ENCODE measurements at regions not wholly inside any gene's neighbourhood (a gene's known extent, or its start where the extent isn't known, plus 50 kb on each side); places are given as distances from the start of the nearest gene placed in this dataset.
"Not testable (repeated sequence)": the region's sequence is repeated elsewhere in the genome, so short reads cannot be mapped to it uniquely, and the experiment has no call there.

DNA sequence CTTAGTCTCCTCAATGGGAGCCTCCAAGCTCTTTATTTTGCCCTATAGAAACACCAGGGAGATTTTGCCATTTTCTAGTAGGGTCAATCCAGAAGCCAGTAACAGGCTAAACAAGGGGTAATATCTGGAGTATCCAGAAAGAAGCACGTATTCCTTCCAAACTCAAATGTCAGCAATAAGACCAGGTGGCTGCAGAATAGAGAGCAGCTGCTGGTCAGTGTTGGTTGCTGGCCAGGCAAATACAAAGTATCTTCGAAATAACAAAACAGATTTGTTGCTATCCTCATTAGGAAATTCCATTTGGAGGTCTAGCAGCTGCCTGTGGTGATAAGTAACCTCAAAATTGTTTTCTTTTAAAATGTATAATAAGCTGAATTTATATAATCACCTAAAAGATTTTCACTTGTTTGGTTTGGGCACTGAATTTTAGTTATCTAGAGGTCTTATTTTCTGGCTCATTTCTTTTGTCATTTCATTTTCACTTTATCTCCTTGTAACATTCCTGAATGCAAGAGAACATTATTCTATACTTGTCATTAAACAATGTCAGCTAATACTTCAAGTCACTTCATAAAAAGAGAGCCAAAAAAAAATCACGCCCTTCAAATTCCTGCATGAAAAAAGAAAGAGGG, 320.6 kb downstream of the DTHD1 start:
- no peak for DNase-seq (ENCODE audit: low spot score)

DNA sequence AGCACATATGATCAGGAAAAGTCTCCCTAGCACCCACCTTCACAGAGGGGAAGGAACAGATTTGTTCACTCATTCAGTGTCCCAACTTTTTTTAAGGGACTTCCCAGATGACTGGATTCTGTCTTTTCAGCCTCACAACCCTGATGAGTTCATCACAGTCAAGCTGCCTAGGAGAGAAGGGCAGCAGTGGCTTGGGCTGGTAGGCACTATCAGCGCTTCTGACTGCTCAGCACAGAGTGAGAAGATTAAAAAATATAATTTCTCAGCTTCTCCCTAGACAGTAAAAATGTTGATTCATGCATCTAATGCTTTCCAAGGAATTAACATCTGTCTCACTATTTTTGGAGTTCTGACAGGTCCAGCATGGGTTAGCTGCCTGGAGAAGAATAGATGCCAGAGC, 328.2 kb downstream of the DTHD1 start:
- no peak for DNase-seq (ENCODE audit: low spot score)

DNA sequence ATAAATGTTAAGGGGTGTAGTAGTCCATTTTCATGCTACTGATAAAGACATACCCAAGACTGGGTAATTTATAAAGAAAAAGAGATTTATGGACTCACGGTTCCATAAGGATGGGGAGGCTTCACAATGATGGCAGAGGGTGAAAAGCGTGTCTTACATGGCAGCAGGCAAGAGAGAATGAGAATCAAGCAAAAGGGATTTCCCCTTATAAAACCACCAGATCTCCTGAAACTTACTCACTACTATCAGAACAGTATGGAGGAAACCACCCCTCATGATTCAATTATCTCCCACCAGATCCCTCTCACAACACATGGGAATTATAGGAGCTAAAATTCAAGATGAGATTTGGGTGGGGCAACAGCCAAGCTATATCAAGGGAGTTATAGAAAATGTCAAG, 329.2 kb downstream of the DTHD1 start:
- DNase-seq (ENCODE audit: low spot score) = no peak

DNA sequence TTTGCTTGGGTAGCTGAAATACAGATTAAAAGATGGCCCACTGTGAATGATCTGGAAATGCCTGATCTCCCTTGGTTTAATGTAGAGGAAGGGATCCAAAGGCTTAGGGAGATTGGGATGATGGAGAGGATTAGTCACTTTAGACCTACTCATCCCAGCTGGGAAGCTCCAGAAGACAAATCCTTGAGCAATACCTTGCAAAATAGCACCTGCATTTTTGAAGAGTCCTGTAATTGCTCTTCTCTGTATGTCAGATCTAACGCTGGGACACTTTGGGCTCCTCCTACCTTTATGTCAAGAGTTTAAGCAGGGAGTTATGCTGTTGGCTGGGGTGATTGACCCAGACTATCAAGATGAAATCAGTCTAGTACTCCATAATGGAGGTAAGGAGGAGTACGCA, 331.7 kb downstream of the DTHD1 start:
- not testable (repeated sequence) for DNase-seq (ENCODE audit: low spot score)

DNA sequence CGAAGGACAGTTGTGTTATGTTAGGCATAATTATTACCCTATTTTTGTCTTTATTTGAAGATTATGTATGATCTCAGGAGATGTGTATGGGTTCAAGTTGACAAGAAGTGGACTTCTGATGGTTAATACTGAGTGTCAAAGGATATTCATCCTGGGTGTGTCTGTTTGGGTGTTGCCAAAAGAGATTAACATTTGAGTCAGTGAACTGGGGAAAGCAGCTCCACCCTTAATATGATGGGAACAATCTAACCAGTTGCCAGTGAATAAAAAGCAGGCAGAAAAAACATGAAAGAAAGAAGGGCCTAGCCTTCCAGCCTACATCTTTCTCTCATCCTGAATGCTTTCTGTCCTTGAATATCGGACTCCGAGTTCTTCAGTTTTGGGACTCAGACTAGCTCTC, 332.6 kb downstream of the DTHD1 start:
- no peak for DNase-seq (ENCODE audit: low spot score)

DNA sequence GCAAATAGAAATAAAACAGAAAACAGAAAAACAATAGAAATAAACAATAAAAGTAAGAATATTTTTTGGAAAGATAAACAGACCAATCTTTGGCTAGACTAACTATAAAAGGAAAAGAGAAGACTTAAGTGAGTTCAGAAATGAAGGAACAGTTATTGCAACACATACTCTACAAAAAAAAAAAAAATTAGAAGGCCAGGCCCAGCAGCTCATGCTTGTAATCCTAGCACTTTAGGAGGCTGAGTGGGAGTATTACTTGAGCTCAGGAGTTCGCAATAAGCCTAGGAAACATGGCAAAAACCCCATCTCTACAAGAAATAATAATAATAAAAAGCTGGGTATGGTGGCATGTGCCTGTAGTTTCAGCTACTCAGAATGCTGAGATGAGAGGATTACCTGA, 336.7 kb downstream of the DTHD1 start:
- DNase-seq (ENCODE audit: low spot score) = no peak

DNA sequence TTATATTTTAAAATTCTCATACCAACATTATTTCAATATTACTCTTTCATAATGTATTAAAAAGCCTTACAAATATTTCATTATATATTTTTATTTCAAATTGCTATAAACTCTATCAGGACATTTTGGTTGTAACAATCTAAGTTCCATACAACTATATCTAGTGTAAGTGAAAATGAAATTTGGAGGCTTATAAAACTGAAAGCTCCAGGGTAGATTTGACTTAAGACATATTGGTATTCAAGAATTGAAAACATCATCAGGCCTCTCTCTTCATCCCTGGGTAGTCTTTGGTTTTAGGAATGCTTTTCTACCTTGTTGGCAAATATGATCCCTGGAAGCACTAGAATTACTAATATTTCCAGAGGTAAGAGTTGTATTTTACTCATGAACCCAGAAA, 342.6 kb downstream of the DTHD1 start:
- no peak for DNase-seq (ENCODE audit: low spot score)

DNA sequence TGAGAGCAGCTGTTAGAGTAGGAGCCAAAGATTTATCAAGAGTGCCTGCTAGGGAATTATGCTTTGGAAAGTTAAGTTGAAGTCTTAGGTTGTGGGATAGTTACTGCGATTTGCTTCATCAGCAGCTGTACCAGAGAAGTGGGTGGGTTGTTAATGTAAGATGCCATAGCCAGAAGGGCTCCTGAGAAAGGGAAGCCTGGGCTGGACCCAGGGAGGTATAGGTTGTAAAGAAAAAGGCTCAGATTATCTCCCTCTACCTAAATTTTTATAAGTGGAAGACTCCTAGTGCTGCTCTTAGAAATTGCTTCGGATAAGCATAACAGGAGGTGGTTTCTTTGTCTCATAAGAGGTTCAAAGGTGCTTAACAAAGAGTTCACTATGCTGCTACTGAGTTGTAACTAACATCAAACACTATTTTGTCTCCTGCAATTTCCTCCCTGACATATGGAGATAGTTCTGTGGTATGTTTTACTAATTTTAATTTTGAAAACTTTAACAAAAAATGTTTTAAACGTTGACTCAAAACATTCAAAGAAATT, 356.9 kb downstream of the DTHD1 start:
- no peak for DNase-seq (ENCODE audit: low spot score)

DNA sequence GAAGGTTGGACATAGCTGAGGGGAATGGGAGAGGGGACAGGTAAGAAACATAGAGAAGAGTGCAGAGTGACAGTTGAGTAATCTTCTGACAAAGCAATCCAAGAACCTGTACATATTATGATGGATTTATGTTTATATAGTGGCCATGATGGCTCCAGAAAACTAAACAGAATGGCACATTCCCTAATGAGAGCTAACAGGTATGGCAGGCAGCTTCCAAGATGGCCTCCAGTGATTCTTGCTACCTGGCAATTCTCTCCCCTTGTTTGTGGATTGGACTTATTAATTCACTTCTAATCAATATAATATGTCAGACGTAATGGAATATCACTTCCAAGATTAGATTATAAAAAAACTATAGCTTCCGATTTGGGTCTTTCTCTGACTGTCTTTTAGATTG, 359.5 kb downstream of the DTHD1 start:
- no peak for DNase-seq (ENCODE audit: low spot score)

DNA sequence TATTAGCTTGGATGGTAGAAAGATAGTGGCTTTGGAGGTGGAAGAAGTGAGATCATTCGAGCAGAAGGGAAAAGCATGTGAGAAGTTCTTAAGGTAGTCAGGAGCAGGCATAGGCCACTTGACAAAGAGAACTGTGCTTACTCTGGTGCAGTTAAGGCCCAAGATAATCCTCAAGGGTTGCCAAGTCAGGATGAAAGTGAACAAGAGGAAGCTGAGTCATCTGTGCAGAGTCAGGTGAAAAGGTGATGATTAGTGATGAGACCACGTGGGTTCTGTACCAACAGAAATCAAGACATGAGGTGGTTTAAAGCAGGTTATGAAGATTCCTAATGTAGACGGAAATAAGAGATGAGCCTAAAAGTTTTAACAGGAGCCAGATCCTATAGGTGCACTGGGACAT, 369.8 kb downstream of the DTHD1 start:
- no peak for DNase-seq (ENCODE audit: low spot score)

DNA sequence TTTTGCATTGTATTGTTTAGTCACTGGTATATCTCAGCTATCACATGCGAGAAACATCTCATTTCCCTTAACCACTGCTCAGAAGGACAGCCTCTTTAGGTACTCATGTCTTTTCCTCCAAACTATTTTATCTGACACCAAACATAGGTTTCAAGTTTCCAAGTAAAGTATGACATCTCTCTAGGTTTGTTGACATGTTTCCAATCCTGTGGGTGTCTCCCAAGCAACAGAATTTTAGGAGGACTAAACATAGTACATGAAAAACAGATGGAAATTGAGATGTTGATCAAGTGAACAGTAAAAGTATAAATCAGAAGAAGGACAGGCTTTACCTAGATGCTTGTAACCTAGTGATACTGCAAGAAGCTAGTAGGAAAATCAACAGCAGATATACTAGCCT, 371.4 kb downstream of the DTHD1 start:
- DNase-seq (ENCODE audit: low spot score) = no peak

DNA sequence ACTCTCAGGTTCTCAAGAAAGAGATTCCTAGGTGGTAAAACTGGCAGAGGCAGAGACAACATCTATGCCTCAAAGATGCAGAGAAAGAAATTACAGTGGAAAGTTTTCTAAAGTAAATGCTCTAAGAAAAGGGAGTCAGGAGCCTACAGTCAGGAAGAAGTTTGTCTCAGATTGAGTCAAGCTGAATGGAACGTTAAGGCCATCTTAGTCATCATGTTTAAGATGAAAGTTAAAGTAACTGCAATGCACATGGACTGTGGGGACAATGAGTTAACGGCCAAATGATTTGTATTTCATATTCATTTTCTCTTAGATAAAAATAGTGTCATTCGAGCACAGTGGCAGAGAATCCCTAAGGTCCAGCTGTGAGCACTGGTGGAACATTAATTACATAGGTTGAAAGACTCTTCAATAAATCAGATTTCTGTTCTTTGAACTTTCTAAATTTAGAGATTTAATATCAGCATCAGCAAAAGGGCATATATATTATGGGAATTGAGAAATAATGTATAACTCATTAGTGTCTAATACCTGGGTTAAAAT, 384.6 kb downstream of the DTHD1 start:
- no peak for DNase-seq (ENCODE audit: low spot score)

DNA sequence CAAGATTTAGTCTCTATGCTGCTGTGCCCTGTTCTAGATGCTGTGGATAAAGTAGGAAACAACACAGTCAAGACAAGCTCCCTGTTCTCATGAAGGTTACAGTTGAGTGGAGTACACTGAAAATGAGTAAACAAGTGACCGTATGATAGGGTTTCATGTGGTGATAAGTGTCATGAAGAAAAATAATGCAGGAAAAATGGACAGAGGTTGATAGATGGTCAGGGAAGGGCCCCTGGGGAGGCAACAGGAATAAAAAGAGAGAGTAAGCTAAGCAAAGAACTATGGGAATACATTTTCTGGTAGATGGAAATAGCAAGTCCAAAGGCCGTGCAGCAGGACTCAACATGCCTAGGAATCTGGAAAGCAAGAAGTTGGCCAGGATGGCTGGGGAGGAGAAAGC, 394.0 kb downstream of the DTHD1 start:
- DNase-seq (ENCODE audit: low spot score) = no peak

DNA sequence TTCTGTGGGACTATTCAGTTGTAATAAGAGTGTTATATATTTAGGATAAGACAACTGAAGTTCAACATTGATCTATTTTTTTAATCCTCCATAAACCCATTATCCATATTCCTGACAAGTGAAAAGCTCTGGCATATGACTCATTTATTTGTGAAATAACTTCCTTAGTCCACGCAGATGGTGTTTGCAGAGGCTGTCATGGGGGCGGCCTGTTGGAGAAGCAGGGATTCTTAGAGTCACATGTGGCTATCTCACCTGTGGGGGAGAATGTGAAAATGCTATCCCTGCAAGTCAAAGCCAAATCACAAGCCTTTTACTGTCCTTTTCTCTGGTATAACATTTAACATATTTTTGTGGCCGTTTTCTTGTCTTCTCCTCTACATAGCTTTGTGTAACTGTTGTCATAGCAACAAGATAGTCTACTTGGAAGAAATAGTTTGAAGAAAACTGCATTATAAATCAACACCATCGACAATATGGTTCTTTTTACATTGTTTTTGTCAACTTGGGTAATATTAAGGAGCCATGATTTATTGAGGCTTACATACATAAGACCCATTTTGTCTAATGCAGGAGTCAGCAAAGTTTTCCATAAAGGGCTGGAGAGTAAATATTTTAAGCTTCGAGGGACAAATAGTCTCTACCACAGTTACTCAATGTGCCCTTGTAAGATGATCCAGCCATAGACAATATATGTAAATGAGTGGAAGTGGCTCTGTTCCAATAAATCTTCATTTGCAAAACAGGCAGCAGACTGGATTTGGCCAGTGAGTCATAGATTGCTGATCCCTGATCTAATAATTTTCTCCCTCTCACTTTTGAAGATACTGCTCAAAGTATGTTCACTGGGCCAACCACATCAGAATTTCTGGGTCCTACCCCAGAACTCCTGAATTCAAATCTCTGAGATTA, 395.0 kb downstream of the DTHD1 start:
- DNase-seq (ENCODE audit: low spot score) = no peak

DNA sequence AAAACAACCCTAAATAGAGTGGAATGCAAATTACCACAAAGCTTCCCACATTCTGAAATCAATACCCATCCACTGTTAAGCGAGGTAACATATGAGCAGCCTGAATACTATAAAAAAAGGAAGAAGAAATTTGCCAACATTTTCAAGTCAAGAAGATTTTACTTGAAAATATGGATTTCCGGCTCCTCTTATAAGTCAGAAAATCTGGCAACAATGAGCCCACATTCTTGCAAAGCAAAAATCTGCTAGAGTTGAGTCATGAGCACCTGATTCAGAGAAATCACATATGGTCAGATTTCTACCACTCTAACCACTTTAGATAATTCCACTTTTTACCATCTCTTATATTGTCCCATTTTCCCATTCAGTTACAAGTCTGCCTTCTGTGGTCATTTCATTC, 395.7 kb downstream of the DTHD1 start:
- DNase-seq (ENCODE audit: low spot score) = no peak

DNA sequence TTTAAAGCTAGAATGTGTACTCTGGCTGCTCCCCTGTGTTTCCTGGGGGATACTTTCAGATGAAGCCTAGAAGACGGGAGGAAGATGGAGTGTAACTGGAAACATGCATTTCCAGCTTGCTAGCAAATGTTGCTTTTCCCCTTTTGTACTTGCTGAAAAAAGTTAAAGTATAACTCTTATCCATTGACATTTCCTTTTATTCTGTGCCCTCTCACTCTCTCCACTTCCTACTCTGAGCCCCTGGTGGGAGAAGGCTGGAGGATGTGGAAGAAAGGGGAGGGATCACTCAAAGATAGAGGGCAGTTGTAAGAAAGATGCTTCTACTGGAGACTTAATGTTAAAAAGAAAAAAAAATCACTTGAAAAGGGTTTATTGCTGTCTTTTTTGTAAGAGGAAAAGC, 396.5 kb downstream of the DTHD1 start:
- no peak for DNase-seq (ENCODE audit: low spot score)

DNA sequence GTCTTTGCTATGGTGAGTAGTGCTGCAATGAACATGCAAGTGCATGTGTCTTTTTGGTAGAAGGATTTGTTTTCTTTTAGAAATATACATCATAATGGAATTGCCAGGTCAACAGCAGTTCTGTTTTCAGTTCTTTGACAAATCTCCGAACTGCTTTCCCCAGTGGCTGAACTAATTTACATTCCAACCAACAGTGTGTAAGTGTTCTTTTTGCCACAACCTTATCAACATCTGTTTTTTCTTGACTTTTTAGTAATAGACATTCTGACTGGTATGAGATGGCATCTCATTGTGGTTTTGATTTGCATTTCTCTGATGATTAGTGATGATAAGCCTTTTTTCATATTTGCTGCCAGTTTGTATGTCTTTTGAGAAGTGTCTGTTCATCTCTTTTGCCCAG, 406.3 kb downstream of the DTHD1 start:
- DNase-seq (ENCODE audit: low spot score) = no peak

DNA sequence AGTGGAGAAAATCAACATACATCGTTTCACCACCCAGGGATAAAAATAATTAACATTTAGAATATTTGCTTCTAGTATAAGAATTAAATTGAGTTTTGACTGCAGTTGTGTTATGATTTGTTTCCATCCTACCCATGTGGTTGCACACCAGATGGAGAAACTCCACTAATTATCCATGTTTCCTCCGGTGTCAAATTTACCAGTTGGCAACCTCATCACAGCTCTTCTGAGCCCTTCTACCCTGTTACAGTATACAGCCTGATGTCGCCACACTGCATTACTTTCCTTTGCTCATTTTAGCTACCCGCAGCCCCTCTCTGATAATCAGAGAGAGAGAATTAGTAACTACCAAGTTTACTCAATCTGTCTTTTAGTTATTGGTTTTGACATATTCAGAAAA, 411.2 kb downstream of the DTHD1 start:
- DNase-seq (ENCODE audit: low spot score) = no peak

DNA sequence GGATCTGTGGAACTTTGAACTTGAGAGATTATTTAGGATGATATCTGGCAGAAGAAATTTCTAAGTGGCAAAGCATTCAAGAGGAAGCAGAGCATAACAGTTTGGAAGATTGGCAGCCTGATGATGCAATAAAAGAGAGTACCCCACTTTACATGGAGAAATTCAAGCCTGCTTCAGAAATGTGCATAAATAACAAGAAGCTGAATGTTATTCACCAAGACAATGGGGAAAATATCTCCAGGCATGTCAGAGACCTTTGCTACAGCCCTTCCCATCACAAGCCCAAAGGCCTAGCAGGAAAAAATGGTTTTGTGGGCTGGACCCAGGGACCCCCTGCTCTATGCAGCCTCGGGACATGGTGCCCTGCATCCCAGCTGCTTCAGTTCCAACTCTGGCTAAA, 420.8 kb downstream of the DTHD1 start:
- no peak for DNase-seq (ENCODE audit: low spot score)

DNA sequence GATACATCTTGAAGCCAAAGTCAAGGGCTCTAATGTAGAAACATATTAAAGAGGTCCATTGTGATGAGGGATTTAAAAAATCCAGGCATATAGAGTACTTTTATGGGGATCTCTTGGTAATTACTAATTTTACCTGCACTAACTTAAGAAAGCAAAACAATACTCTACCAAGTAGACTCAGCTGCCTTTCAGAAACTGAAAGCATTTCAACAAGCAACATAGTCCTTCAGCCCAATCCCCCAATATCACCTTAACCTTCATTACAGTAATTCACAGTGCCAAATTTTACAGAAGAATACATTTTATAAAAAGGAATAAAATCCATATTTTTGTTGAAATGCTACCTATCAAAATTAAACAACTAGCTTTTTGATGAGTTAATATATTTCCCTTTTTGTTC, 422.9 kb downstream of the DTHD1 start:
- DNase-seq (ENCODE audit: low spot score) = no peak

DNA sequence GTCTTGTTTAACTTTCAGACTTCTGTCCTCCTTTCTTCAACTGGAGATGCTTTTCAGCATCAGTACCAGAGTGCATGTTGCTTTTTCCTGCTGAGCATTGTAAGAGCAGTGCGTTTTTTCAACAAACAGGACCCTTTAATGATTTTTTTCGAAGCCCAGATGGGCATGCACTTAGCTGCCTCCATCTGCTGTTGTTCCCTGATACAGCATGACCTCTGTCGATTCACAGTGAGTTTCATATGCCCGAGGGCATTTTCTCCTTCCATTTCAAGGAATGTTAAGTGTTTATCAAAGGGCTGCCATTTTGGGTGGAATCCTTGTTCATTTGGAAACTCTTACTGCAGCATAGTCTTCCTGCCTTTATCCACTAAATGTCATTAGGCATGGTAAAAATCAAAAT, 428.6 kb downstream of the DTHD1 start:
- DNase-seq (ENCODE audit: low spot score) = no peak

DNA sequence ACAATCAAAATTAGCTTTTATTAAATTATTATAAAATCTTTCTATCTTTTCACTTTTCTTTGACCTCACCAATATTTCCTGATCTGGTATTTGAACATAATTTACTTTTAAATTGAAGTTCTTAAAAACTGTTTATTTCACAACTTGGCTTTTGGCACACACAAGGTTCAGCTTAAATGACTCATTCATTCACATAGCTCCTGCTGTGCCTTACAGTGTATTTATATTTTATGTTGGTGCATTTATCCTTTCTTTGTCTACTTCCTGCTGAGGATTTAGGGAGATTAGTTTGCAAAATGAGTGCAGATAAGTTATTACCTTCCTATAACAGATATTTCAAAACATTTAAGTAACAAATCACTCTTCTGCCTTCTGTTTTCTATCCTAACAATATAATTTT, 430.6 kb downstream of the DTHD1 start:
- DNase-seq (ENCODE audit: low spot score) = no peak

DNA sequence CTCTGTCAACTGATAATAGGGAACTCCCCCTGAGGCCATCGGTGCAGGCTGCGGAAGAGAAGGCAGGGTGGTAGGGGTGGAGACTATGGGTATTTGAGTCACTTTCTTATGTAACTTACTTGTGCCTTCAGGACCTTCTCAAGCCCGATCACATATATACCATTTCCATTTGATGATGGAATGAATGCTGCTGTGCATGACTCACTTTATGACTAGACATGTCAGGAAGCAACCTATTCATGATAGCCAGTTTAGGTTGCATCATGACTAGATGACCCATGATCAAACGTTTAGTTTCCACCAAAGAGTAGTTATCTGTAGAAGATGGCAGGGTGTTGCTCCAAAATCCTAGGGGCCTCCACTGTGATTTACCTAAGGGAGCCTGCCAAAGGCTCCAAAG, 435.5 kb downstream of the DTHD1 start:
- DNase-seq (ENCODE audit: low spot score) = no peak

Data from cerebellar cortex (tissue), 1 donor.